CD14-positive monocyte (primary cell): ENCODE measurements at regions not wholly inside any gene's neighbourhood (a gene's known extent, or its start where the extent isn't known, plus 50 kb on each side); places are given as distances from the start of the nearest gene placed in this dataset.

Experiments used
- DNase-seq, 3 donors: peaks; one replicate each; pipeline ENCODE4 v3.0.0-alpha.2; 2011 to 2022
- H2AFZ ChIP-seq: 2 replicates; pipeline ENCODE4 v1.6.0; 2012; ENCODE audit warnings: mild to moderate bottlenecking, low read depth, low read length, inconsistent platforms; ENCODE audit not compliant: insufficient read depth, poor library complexity, severe bottlenecking
- H3K27ac ChIP-seq, 2 donors: 1 replicate in 1 of 2; 2 replicates in 1 of 2; pipeline ENCODE4 v1.5.1; 2012 to 2013; ENCODE audit warnings: low read length in 2 of 2, control low read depth in 1 of 2, inconsistent platforms in 1 of 2, low read depth in 1 of 2, mild to moderate bottlenecking in 1 of 2
- H3K27me3 ChIP-seq, 2 donors: one replicate each; pipeline versions ENCODE4 v1.6.0 to v1.6.1; 2011 to 2013; ENCODE audit warnings: low read length in 2 of 2; ENCODE audit not compliant: control insufficient read depth in 2 of 2, insufficient read depth in 2 of 2
- H3K36me3 ChIP-seq, 2 donors: replicated peaks in 1 of 2; 1 replicate in 1 of 2; 2 replicates in 1 of 2; pipeline versions ENCODE4 v1.5.1 to v1.6.1; 2012 to 2013; ENCODE audit warnings: low read length in 2 of 2, control low read depth in 1 of 2, inconsistent platforms in 1 of 2, mild to moderate bottlenecking in 1 of 2; ENCODE audit not compliant: insufficient read depth in 2 of 2, control insufficient read depth in 1 of 2
- H3K4me1 ChIP-seq, 2 donors: 1 replicate in 1 of 2; 2 replicates in 1 of 2; pipeline versions ENCODE4 v1.5.1 to v1.6.1; 2012 to 2013; ENCODE audit warnings: low read length in 2 of 2, control low read depth in 1 of 2, inconsistent platforms in 1 of 2, mild to moderate bottlenecking in 1 of 2, moderate library complexity in 1 of 2; ENCODE audit not compliant: insufficient read depth in 2 of 2, control insufficient read depth in 1 of 2
- H3K4me2 ChIP-seq: replicated peaks from 2 replicates; pipeline ENCODE3; 2012; ENCODE audit warnings: low read length, moderate library complexity, mild to moderate bottlenecking; ENCODE audit not compliant: poor library complexity, severe bottlenecking; ENCODE audit errors: extremely low read depth
- H3K4me3 ChIP-seq, 3 experiments: fragments of 200-600 bp in 1 of 3; sonication (generic) in 1 of 3; replicated peaks in 1 of 3; 1 replicate in 2 of 3; 2 replicates in 1 of 3; pipeline ENCODE4 v1.5.1; 2011 to 2013; ENCODE audit warnings: low read length in 3 of 3, mild to moderate bottlenecking in 3 of 3, control low read depth in 2 of 3, low read depth in 2 of 3, inconsistent platforms in 1 of 3, moderate library complexity in 1 of 3
- H3K79me2 ChIP-seq: 2 replicates; pipeline ENCODE4 v1.6.0; 2012; ENCODE audit warnings: mild to moderate bottlenecking, control low read depth, inconsistent platforms, low read length, moderate library complexity; ENCODE audit not compliant: insufficient read depth
- H3K9ac ChIP-seq: 2 replicates; pipeline ENCODE4 v1.6.0; 2017; ENCODE audit warnings: low read length, mild to moderate bottlenecking; ENCODE audit not compliant: insufficient read depth, poor library complexity, severe bottlenecking
- H3K9me3 ChIP-seq, 2 donors: replicated peaks in 1 of 2; 1 replicate in 1 of 2; 2 replicates in 1 of 2; pipeline versions ENCODE4 v1.5.1 to v1.6.1; 2012 to 2013; ENCODE audit warnings: low read length in 2 of 2, control low read depth in 1 of 2; ENCODE audit not compliant: control insufficient read depth in 1 of 2, insufficient read depth in 1 of 2
- H4K20me1 ChIP-seq: 2 replicates; pipeline ENCODE4 v1.6.0; 2012; ENCODE audit warnings: mild to moderate bottlenecking, low read length, control low read depth, moderate library complexity; ENCODE audit not compliant: insufficient read depth
- H3K27ac Mint-ChIP-seq, 7 donors: one replicate each; pipeline ENCODE4 v1.8.0; 2020; ENCODE audit warnings: mild to moderate bottlenecking in 7 of 7, mixed read lengths in 7 of 7, moderate library complexity in 6 of 7, inconsistent platforms in 2 of 7
- H3K27me3 Mint-ChIP-seq, 3 donors: one replicate each; pipeline ENCODE4 v1.8.0; 2021 to 2022; ENCODE audit warnings: low read depth in 3 of 3, mild to moderate bottlenecking in 3 of 3, mixed read lengths in 3 of 3, moderate library complexity in 3 of 3, inconsistent platforms in 1 of 3
- H3K36me3 Mint-ChIP-seq, 2 donors: one replicate each; pipeline ENCODE4 v1.8.0; 2020; ENCODE audit warnings: mixed read lengths in 2 of 2, inconsistent platforms in 1 of 2, mild to moderate bottlenecking in 1 of 2
- H3K4me1 Mint-ChIP-seq: one replicate; pipeline ENCODE4 v1.8.0; 2020; ENCODE audit warnings: mild to moderate bottlenecking, mixed read lengths
- H3K4me3 Mint-ChIP-seq, 2 donors: one replicate each; pipeline ENCODE4 v1.8.0; 2020; ENCODE audit warnings: mild to moderate bottlenecking in 2 of 2, mixed read lengths in 2 of 2, moderate library complexity in 1 of 2
- H3K9me3 Mint-ChIP-seq, 7 donors: one replicate each; pipeline ENCODE4 v1.8.0; 2020 to 2022; ENCODE audit warnings: mixed read lengths in 7 of 7, mild to moderate bottlenecking in 6 of 7, moderate library complexity in 6 of 7, inconsistent platforms in 2 of 7
- CTCF ChIP-seq: fragments of 200-600 bp; IDR thresholded peaks from one replicate; pipeline ENCODE4 v1.8.0; 2022; ENCODE audit warnings: antibody characterized with exemption, mild to moderate bottlenecking
- WGBS: methylation state at CpG from one replicate; pipeline ENCODE4 v1.1.5; 2013; ENCODE audit warnings: missing lambda C conversion rate; ENCODE audit not compliant: insufficient coverage; 5-methylcytosine and 5-hydroxymethylcytosine counted together
- intact Hi-C, 2 donors: fragments of 100-400 bp; cut with micrococcal nuclease; formaldehyde crosslinking; loops; one replicate each; pipeline versions ENCODE4 v1.15.0 to v1.15.1; 2023

GRCh38 chr13:89846926-89847585 lies 1500.4 kb upstream of the MIR17HG start:
- Histone ChIP-seq H3K4me1 (no peaks in the 10 kb centered on the region), H3K9me3 (peaks cover 0 to 8% of the 10 kb centered on the region in 2 donors), H3K4me2 (no peak overlapping the region), H3K27ac (no peak overlapping the region), H3K4me3 (no peak overlapping the region), H3K27me3 (no peaks in the 10 kb centered on the region), H3K79me2 (no peaks in the 10 kb centered on the region), H3K36me3 (no peaks in the 10 kb centered on the region), H3K9ac (no peak overlapping the region), H2AFZ (no peak overlapping the region), H4K20me1 (no peaks in the 10 kb centered on the region)
- TF ChIP-seq CTCF, result no peak
- DNase-seq, result no peak
- WGBS, result no CpG with 5 or more reads among the region's 4 CpGs
- Mint-ChIP-seq H3K4me3 (no peak overlapping the region), H3K4me1 (no peaks in the 10 kb centered on the region), H3K27ac (no peak overlapping the region), H3K9me3 (peaks cover 0 to 9% (median 4%) of the 10 kb centered on the region in 7 donors), H3K36me3 (no peaks in the 10 kb centered on the region), H3K27me3 (no peaks in the 10 kb centered on the region)
- intact Hi-C loops, result no loop called here

- intact Hi-C loops, result no loop called here
- Histone ChIP-seq H2AFZ (no peak overlapping the region), H3K79me2 (no peaks in the 10 kb centered on the region), H3K27me3 (no peaks in the 10 kb centered on the region), H3K9me3 (peaks cover 0 to 6% of the 10 kb centered on the region in 2 donors), H3K4me3 (no peak overlapping the region), H3K27ac (no peak overlapping the region), H3K36me3 (no peaks in the 10 kb centered on the region), H3K4me2 (no peak overlapping the region), H3K4me1 (no peaks in the 10 kb centered on the region), H4K20me1 (no peaks in the 10 kb centered on the region), H3K9ac (no peak overlapping the region)
- no peak for TF ChIP-seq CTCF
- no peak overlapping the region for H3K4me3 Mint-ChIP-seq
- H3K27ac Mint-ChIP-seq, result no peak overlapping the region
- peaks cover 0 to 6% (median 4%) of the 10 kb centered on the region in 7 donors for H3K9me3 Mint-ChIP-seq
- H3K4me1 Mint-ChIP-seq, result no peaks in the 10 kb centered on the region
- no peak for DNase-seq
- H3K27me3 Mint-ChIP-seq, result no peaks in the 10 kb centered on the region
- H3K36me3 Mint-ChIP-seq, result no peaks in the 10 kb centered on the region
Measured at GRCh38 chr13:89852570-89852969, 1494.9 kb upstream of the MIR17HG start.
